H9 (cell line): ENCODE measurements at regions not wholly inside any gene's neighbourhood (a gene's known extent, or its start where the extent isn't known, plus 50 kb on each side); places are given as distances from the start of the nearest gene placed in this dataset.

Source experiments
- DNase-seq: peaks from one replicate; pipeline ENCODE4 v3.0.0-alpha.2; 2017
- H2AFZ ChIP-seq: one replicate; pipeline ENCODE4 v1.6.1; 2013; ENCODE audit warnings: mild to moderate bottlenecking, low read length, control low read depth, moderate library complexity
- H2AK5ac ChIP-seq: 2 replicates; pipeline ENCODE4 v1.6.1; 2013; ENCODE audit warnings: low read length, control low read depth, mixed read lengths; ENCODE audit not compliant: insufficient read length
- H2BK120ac ChIP-seq: one replicate; pipeline ENCODE4 v1.6.1; 2013; ENCODE audit warnings: low read depth, mild to moderate bottlenecking, low read length, control low read depth, inconsistent platforms; ENCODE audit not compliant: poor library complexity, severe bottlenecking
- H2BK12ac ChIP-seq: 2 replicates; pipeline ENCODE4 v1.6.1; 2013; ENCODE audit warnings: low read length, control low read depth, mixed read lengths, low read depth; ENCODE audit not compliant: insufficient read length
- H2BK15ac ChIP-seq: 2 replicates; pipeline ENCODE4 v1.6.1; 2013; ENCODE audit warnings: low read depth, low read length, control low read depth
- H2BK20ac ChIP-seq: one replicate; pipeline ENCODE4 v1.6.1; 2013; ENCODE audit warnings: low read depth, mild to moderate bottlenecking, low read length, control low read depth, inconsistent platforms; ENCODE audit not compliant: poor library complexity, severe bottlenecking
- H2BK5ac ChIP-seq: 2 replicates; pipeline ENCODE4 v1.6.1; 2013; ENCODE audit warnings: low read length, control low read depth, mixed read lengths; ENCODE audit not compliant: insufficient read length
- H3K14ac ChIP-seq: 2 replicates; pipeline ENCODE4 v1.6.1; 2013; ENCODE audit warnings: low read length, control low read depth; ENCODE audit not compliant: insufficient read depth
- H3K18ac ChIP-seq: 2 replicates; pipeline ENCODE4 v1.6.1; 2013; ENCODE audit warnings: low read depth, mild to moderate bottlenecking, mixed read lengths, low read length, control low read depth; ENCODE audit not compliant: insufficient read length
- H3K23ac ChIP-seq: 2 replicates; pipeline ENCODE4 v1.6.1; 2013; ENCODE audit warnings: low read length, control low read depth, mixed read lengths, low read depth; ENCODE audit not compliant: insufficient read length
- H3K23me2 ChIP-seq: 2 replicates; pipeline ENCODE4 v1.6.1; 2013; ENCODE audit warnings: low read depth, mild to moderate bottlenecking, mixed read lengths, low read length, control low read depth; ENCODE audit not compliant: insufficient read length, poor library complexity, severe bottlenecking
- H3K27ac ChIP-seq: 2 replicates; pipeline ENCODE4 v1.5.1; 2013; ENCODE audit warnings: low read length, control low read depth, mixed read lengths, low read depth; ENCODE audit not compliant: insufficient read length
- H3K27me3 ChIP-seq: 2 replicates; pipeline ENCODE4 v1.6.1; 2013; ENCODE audit warnings: low read length, control low read depth, inconsistent platforms; ENCODE audit not compliant: insufficient read depth
- H3K4ac ChIP-seq: 2 replicates; pipeline ENCODE4 v1.6.1; 2013; ENCODE audit warnings: low read depth, mild to moderate bottlenecking, control low read depth, inconsistent platforms, low read length, moderate library complexity
- H3K4me1 ChIP-seq: 2 replicates; pipeline ENCODE4 v1.6.1; 2013; ENCODE audit warnings: low read length, control low read depth, inconsistent platforms; ENCODE audit not compliant: insufficient read depth
- H3K4me2 ChIP-seq: 2 replicates; pipeline ENCODE4 v1.6.1; 2013; ENCODE audit warnings: low read length, control low read depth, mixed read lengths; ENCODE audit not compliant: insufficient read length, insufficient read depth
- H3K56ac ChIP-seq: 2 replicates; pipeline ENCODE4 v1.6.1; 2013; ENCODE audit warnings: low read depth, mild to moderate bottlenecking, mixed read lengths, low read length, control low read depth; ENCODE audit not compliant: insufficient read length
- H3K79me1 ChIP-seq: 2 replicates; pipeline ENCODE4 v1.6.1; 2013; ENCODE audit warnings: low read depth, mild to moderate bottlenecking, moderate library complexity, low read length, control low read depth, inconsistent platforms; ENCODE audit not compliant: insufficient read depth, poor library complexity, severe bottlenecking
- H3K79me2 ChIP-seq: 2 replicates; pipeline ENCODE4 v1.6.1; 2013; ENCODE audit warnings: low read length, control low read depth, inconsistent platforms; ENCODE audit not compliant: insufficient read depth
- H3K9ac ChIP-seq: 2 replicates; pipeline ENCODE4 v1.6.1; 2013; ENCODE audit warnings: low read length, control low read depth, mixed read lengths; ENCODE audit not compliant: insufficient read length; ENCODE audit errors: extremely low read depth
- H3K9me3 ChIP-seq: one replicate; pipeline ENCODE4 v1.6.1; 2013; ENCODE audit warnings: low read depth, low read length, inconsistent platforms; ENCODE audit not compliant: control insufficient read depth
- H3T11ph ChIP-seq: one replicate; pipeline ENCODE4 v1.6.1; 2013; ENCODE audit warnings: mild to moderate bottlenecking, low read length, control low read depth, inconsistent platforms
- H4K20me1 ChIP-seq: one replicate; pipeline ENCODE4 v1.6.1; 2013; ENCODE audit not compliant: control insufficient read depth, insufficient read length, insufficient read depth
- H4K5ac ChIP-seq: 2 replicates; pipeline ENCODE4 v1.6.1; 2013; ENCODE audit warnings: low read depth, mild to moderate bottlenecking, mixed read lengths, low read length, control low read depth; ENCODE audit not compliant: insufficient read length
- H4K8ac ChIP-seq: replicated peaks from 2 replicates; pipeline ENCODE4 v1.6.1; 2013; ENCODE audit warnings: low read length, control low read depth, mixed read lengths, low read depth; ENCODE audit not compliant: insufficient read length
- H4K91ac ChIP-seq: 2 replicates; pipeline ENCODE4 v1.6.1; 2013; ENCODE audit warnings: low read depth, mild to moderate bottlenecking, moderate library complexity, mixed read lengths, low read length, control low read depth; ENCODE audit not compliant: insufficient read length
- H3K27ac Mint-ChIP-seq, 3 experiments: 2 replicates in 2 of 3; 3 replicates in 1 of 3; pipeline ENCODE4 v1.8.0; 2020 to 2021; ENCODE audit warnings: mixed read lengths in 3 of 3, mild to moderate bottlenecking in 1 of 3, moderate library complexity in 1 of 3
- H3K27me3 Mint-ChIP-seq: 2 replicates; pipeline ENCODE4 v1.8.0; 2021; ENCODE audit warnings: low read depth, mild to moderate bottlenecking, moderate library complexity, mixed read lengths
- H3K36me3 Mint-ChIP-seq, 3 experiments: 2 replicates in 2 of 3; 3 replicates in 1 of 3; pipeline ENCODE4 v1.8.0; 2020 to 2021; ENCODE audit warnings: low read depth in 3 of 3, mixed read lengths in 3 of 3; ENCODE audit not compliant: insufficient read depth in 1 of 3
- H3K4me1 Mint-ChIP-seq, 2 experiments: 2 replicates each; pipeline ENCODE4 v1.8.0; 2020; ENCODE audit warnings: mixed read lengths in 2 of 2
- H3K4me3 Mint-ChIP-seq, 2 experiments: 2 replicates in 1 of 2; 3 replicates in 1 of 2; pipeline ENCODE4 v1.8.0; 2020 to 2021; ENCODE audit warnings: mild to moderate bottlenecking in 2 of 2, mixed read lengths in 2 of 2, moderate library complexity in 1 of 2
- H3K9me3 Mint-ChIP-seq, 2 experiments: 2 replicates in 1 of 2; 3 replicates in 1 of 2; pipeline ENCODE4 v1.8.0; 2020; ENCODE audit warnings: mild to moderate bottlenecking in 2 of 2, mixed read lengths in 2 of 2, moderate library complexity in 1 of 2
- CTCF ChIP-seq: fragments of 200-600 bp; sonication (generic); conservative IDR thresholded peaks from 3 replicates; pipeline ENCODE4 v1.8.0; 2021; ENCODE audit warnings: antibody characterized with exemption, mild to moderate bottlenecking
- WGBS: extraction: QIAGEN DNeasy Blood & Tissue Kit; methylation state at CpG from one replicate; pipeline ENCODE4 v1.1.7; 2013; ENCODE audit warnings: missing lambda C conversion rate, low lambda C conversion rate, mixed read lengths; ENCODE audit not compliant: insufficient read length; ENCODE audit errors: extremely low coverage; 5-methylcytosine and 5-hydroxymethylcytosine counted together

GRCh38 chr4:122976111-122976510 is 53.7 kb upstream of the NUDT6 start:
- WGBS = no CpG with 5 or more reads among the region's 2 CpGs
- no peak for TF ChIP-seq CTCF

More at GRCh38 chr4:122976111-122976510, 53.7 kb upstream of the NUDT6 start:
- Histone ChIP-seq H4K5ac (no peak overlapping the region), H2BK15ac (no peak overlapping the region), H3K4me1 (no peaks in the 10 kb centered on the region), H4K91ac (no peak overlapping the region), H3K14ac (no peak overlapping the region), H3K23me2 (no peaks in the 10 kb centered on the region), H3T11ph (no peak overlapping the region), H2AFZ (no peak overlapping the region), H2AK5ac (no peak overlapping the region), H2BK20ac (no peak overlapping the region), H2BK120ac (no peak overlapping the region), H3K56ac (no peak overlapping the region), H3K23ac (no peak overlapping the region), H3K18ac (no peak overlapping the region), H3K9ac (no peak overlapping the region), H3K79me2 (no peaks in the 10 kb centered on the region), H2BK5ac (no peak overlapping the region), H4K20me1 (no peaks in the 10 kb centered on the region), H4K8ac (no peak overlapping the region), H3K27ac (no peak overlapping the region), H3K27me3 (no peaks in the 10 kb centered on the region), H3K4ac (no peak overlapping the region), H2BK12ac (no peak overlapping the region), H3K4me2 (no peak overlapping the region), H3K9me3 (peaks cover 32% of the 10 kb centered on the region), H3K79me1 (no peaks in the 10 kb centered on the region)
- Mint-ChIP-seq H3K36me3 (peaks cover 68 to 85% (median 73%) of the 10 kb centered on the region in 3 experiments), H3K4me3 (no peak overlapping the region), H3K4me1 (peaks cover 0 to 8% of the 10 kb centered on the region in 2 experiments; a peak in 2 of 4 replicates), H3K27ac (no peak overlapping the region), H3K9me3 (peaks cover 28 to 34% of the 10 kb centered on the region in 2 experiments), H3K27me3 (no peaks in the 10 kb centered on the region)
- no peak for DNase-seq
